Brain microvascular endothelial cell (primary cell): ENCODE measurements at regions not wholly inside any gene's neighbourhood (a gene's known extent, or its start where the extent isn't known, plus 50 kb on each side); places are given as distances from the start of the nearest gene placed in this dataset.
"Not testable (repeated sequence)": the region's sequence is repeated elsewhere in the genome, so short reads cannot be mapped to it uniquely, and the experiment has no call there.

Experiments
- DNase-seq: peaks from one replicate; pipeline ENCODE4 v3.0.0-alpha.2; 2020
- H3K27ac ChIP-seq: fragments of 250-450 bp; sonication (Bioruptor Pico); 2 replicates; pipeline ENCODE4 v1.5.1; 2020; ENCODE audit warnings: mild to moderate bottlenecking, moderate library complexity
- H3K27me3 ChIP-seq: fragments of 250-450 bp; sonication (Bioruptor Pico); replicated peaks from 2 replicates; pipeline ENCODE4 v1.5.1; 2020; ENCODE audit warnings: mild to moderate bottlenecking
- H3K36me3 ChIP-seq: fragments of 250-450 bp; sonication (Bioruptor Pico); replicated peaks from 2 replicates; pipeline ENCODE4 v1.5.1; 2020; ENCODE audit warnings: mild to moderate bottlenecking
- H3K4me3 ChIP-seq: 2 replicates; pipeline ENCODE4 v1.5.1; 2011; ENCODE audit warnings: low read depth, mild to moderate bottlenecking, control low read depth, low read length, moderate library complexity
- CTCF ChIP-seq: IDR thresholded peaks from 2 replicates; pipeline ENCODE4 v1.5.1; 2011; ENCODE audit warnings: low read depth, mild to moderate bottlenecking, moderate library complexity, low read length, control low read depth, inconsistent platforms; ENCODE audit errors: missing control alignments
- in situ Hi-C: cut with HindIII; loops from 2 replicates; pipeline ENCODE4 v1.10.0; 2017; ENCODE audit warnings: low sequenced_read_pairs, low pct_ligation_motif_present

- in situ Hi-C loops: no loop called here
- Histone ChIP-seq H3K36me3 (no peaks in the 10 kb centered on the region), H3K27me3 (no peaks in the 10 kb centered on the region), H3K27ac (no peak overlapping the region), H3K4me3 (no peak overlapping the region)
- no peak for DNase-seq
- no peak for TF ChIP-seq CTCF
Measured at GRCh38 chr2:80942766-80943165, 638.2 kb upstream of the LRRTM1 start.

GRCh38 chr2:80938463-80938862 is 633.9 kb upstream of the LRRTM1 start:
- in situ Hi-C loops: no loop called here
- Histone ChIP-seq H3K36me3 (no peaks in the 10 kb centered on the region), H3K4me3 (no peak overlapping the region), H3K27ac (no peak overlapping the region), H3K27me3 (no peaks in the 10 kb centered on the region)
- no peak for DNase-seq
- TF ChIP-seq CTCF: no peak

GRCh38 chr2:80931820-80932219 is 627.3 kb upstream of the LRRTM1 start:
- H3K27ac ChIP-seq, H3K36me3 ChIP-seq, H3K27me3 ChIP-seq, DNase-seq, in situ Hi-C loops, H3K4me3 ChIP-seq: not testable (repeated sequence)

- Histone ChIP-seq H3K27me3 (no peaks in the 10 kb centered on the region), H3K27ac (no peak overlapping the region), H3K36me3 (no peaks in the 10 kb centered on the region), H3K4me3 (no peak overlapping the region)
- in situ Hi-C loops: no loop called here
- no peak for TF ChIP-seq CTCF
- DNase-seq: no peak
Measured at GRCh38 chr2:80930777-80931176, 626.2 kb upstream of the LRRTM1 start.

GRCh38 chr2:80926168-80926567 is 621.6 kb upstream of the LRRTM1 start:
- in situ Hi-C loops: no loop called here
- Histone ChIP-seq H3K36me3 (no peaks in the 10 kb centered on the region), H3K27me3 (no peaks in the 10 kb centered on the region), H3K27ac (no peak overlapping the region), H3K4me3 (no peak overlapping the region)
- no peak for DNase-seq
- TF ChIP-seq CTCF: no peak

GRCh38 chr2:80896576-80896975 is 592.0 kb upstream of the LRRTM1 start:
- H3K36me3 ChIP-seq: no peaks in the 10 kb centered on the region
- no peaks in the 10 kb centered on the region for H3K27me3 ChIP-seq
- no peak for DNase-seq
- in situ Hi-C loops: no loop called here
- no peak for TF ChIP-seq CTCF
- H3K4me3 ChIP-seq: no peak overlapping the region
- H3K27ac ChIP-seq: no peak overlapping the region
